Astrocyte of the spinal cord (primary cell): ENCODE measurements at regions not wholly inside any gene's neighbourhood (a gene's known extent, or its start where the extent isn't known, plus 50 kb on each side); places are given as distances from the start of the nearest gene placed in this dataset.
"Not testable (repeated sequence)": the region's sequence is repeated elsewhere in the genome, so short reads cannot be mapped to it uniquely, and the experiment has no call there.

Experiments used
- DNase-seq: peaks from one replicate; pipeline ENCODE4 v3.0.0; 2011; ENCODE audit warnings: low read depth, low spot score
- H3K4me3 ChIP-seq: 2 replicates; pipeline ENCODE4 v1.5.1; 2011; ENCODE audit warnings: low read depth, mild to moderate bottlenecking, low read length, moderate library complexity
- CTCF ChIP-seq: IDR thresholded peaks from 2 replicates; pipeline ENCODE4 v1.5.1; 2012; ENCODE audit warnings: low read depth, mild to moderate bottlenecking, low read length, inconsistent platforms
- in situ Hi-C: cut with HindIII; loops from 2 replicates; pipeline ENCODE4 v1.10.0; 2017; ENCODE audit warnings: low sequenced_read_pairs

- TF ChIP-seq CTCF, result no peak
- in situ Hi-C loops, result no loop called here
- no peak overlapping the region for H3K4me3 ChIP-seq
- DNase-seq, result no peak
These were observed 149.8 kb upstream of the ANKRD55 start for GRCh38 chr5:56382896-56383295.

- no peak overlapping the region for H3K4me3 ChIP-seq
- in situ Hi-C loops, result no loop called here
- no peak for DNase-seq
- no peak for TF ChIP-seq CTCF
These were observed 144.4 kb upstream of the ANKRD55 start for GRCh38 chr5:56377573-56377972.

- in situ Hi-C loops, result no loop called here
- H3K4me3 ChIP-seq, result no peak overlapping the region
- no peak for TF ChIP-seq CTCF
- no peak for DNase-seq
These were observed 143.0 kb upstream of the ANKRD55 start for GRCh38 chr5:56376128-56376527.

- no peak for DNase-seq
- TF ChIP-seq CTCF, result no peak
- in situ Hi-C loops, result no loop called here
- H3K4me3 ChIP-seq, result no peak overlapping the region
These were observed 141.9 kb upstream of the ANKRD55 start for GRCh38 chr5:56375011-56375410.

GRCh38 chr5:56372491-56372890 is 139.4 kb upstream of the ANKRD55 start:
- DNase-seq, in situ Hi-C loops, H3K4me3 ChIP-seq: not testable (repeated sequence)

GRCh38 chr5:56369361-56369811 is 136.3 kb upstream of the ANKRD55 start:
- in situ Hi-C loops, result no loop called here
- TF ChIP-seq CTCF, result no peak
- H3K4me3 ChIP-seq, result no peak overlapping the region
- DNase-seq, result no peak

GRCh38 chr5:56367748-56368147 is 134.6 kb upstream of the ANKRD55 start:
- DNase-seq, result no peak
- no peak for TF ChIP-seq CTCF
- no peak overlapping the region for H3K4me3 ChIP-seq
- in situ Hi-C loops, result no loop called here
